ENCODE measurements at regions not wholly inside any gene's neighbourhood (a gene's known extent, or its start where the extent isn't known, plus 50 kb on each side); places are given as distances from the start of the nearest gene placed in this dataset.
"Not testable (repeated sequence)": the region's sequence is repeated elsewhere in the genome, so short reads cannot be mapped to it uniquely, and the experiment has no call there.

- DNase-seq (ENCODE audit: low spot score) = no peak
- intact Hi-C loops (cut with DNase I) = no loop called here
These were observed 123.6 kb downstream of the PCDH18 start for GRCh38 chr4:137408527-137409177.

- DNase-seq (ENCODE audit: low spot score); intact Hi-C loops (cut with DNase I): not testable (repeated sequence)
These were observed 126.5 kb downstream of the PCDH18 start for GRCh38 chr4:137405833-137406232.

- intact Hi-C loops (cut with DNase I) = no loop called here
- no peak for DNase-seq (ENCODE audit: low spot score)
These were observed 138.3 kb downstream of the PCDH18 start for GRCh38 chr4:137394018-137394417.

GRCh38 chr4:137393044-137393443, 139.2 kb downstream of the PCDH18 start:
- no peak for DNase-seq (ENCODE audit: low spot score)
- intact Hi-C loops (cut with DNase I) = no loop called here

- no peak for DNase-seq (ENCODE audit: low spot score)
- intact Hi-C loops (cut with DNase I) = no loop called here
These were observed 141.6 kb downstream of the PCDH18 start for GRCh38 chr4:137390707-137391106.

- no peak for DNase-seq (ENCODE audit: low spot score)
- intact Hi-C loops (cut with DNase I) = no loop called here
These were observed 142.3 kb downstream of the PCDH18 start for GRCh38 chr4:137389911-137390520.

- DNase-seq (ENCODE audit: low spot score) = no peak
- intact Hi-C loops (cut with DNase I) = no loop called here
These were observed 144.4 kb downstream of the PCDH18 start for GRCh38 chr4:137387924-137388323.

GRCh38 chr4:137384476-137384875, 147.8 kb downstream of the PCDH18 start:
- intact Hi-C loops (cut with DNase I) = no loop called here

GRCh38 chr4:137378821-137379220, 153.5 kb downstream of the PCDH18 start:
- DNase-seq (ENCODE audit: low spot score) = no peak
- intact Hi-C loops (cut with DNase I) = no loop called here

More at GRCh38 chr4:137384476-137384875, 147.8 kb downstream of the PCDH18 start:
- DNase-seq (ENCODE audit: low spot score) = no peak

- DNase-seq (ENCODE audit: low spot score) = no peak
- intact Hi-C loops (cut with DNase I) = no loop called here
These were observed 153.9 kb downstream of the PCDH18 start for GRCh38 chr4:137378393-137378792.

- intact Hi-C loops (cut with DNase I) = no loop called here
- no peak for DNase-seq (ENCODE audit: low spot score)
These were observed 156.0 kb downstream of the PCDH18 start for GRCh38 chr4:137376312-137376711.

GRCh38 chr4:137375111-137375850, 157.0 kb downstream of the PCDH18 start:
- no peak for DNase-seq (ENCODE audit: low spot score)
- intact Hi-C loops (cut with DNase I) = no loop called here

- no peak for DNase-seq (ENCODE audit: low spot score)
- intact Hi-C loops (cut with DNase I) = no loop called here
These were observed 161.6 kb downstream of the PCDH18 start for GRCh38 chr4:137370679-137371078.

GRCh38 chr4:137370206-137370633, 162.1 kb downstream of the PCDH18 start:
- intact Hi-C loops (cut with DNase I) = no loop called here
- no peak for DNase-seq (ENCODE audit: low spot score)

GRCh38 chr4:137367620-137368019, 164.7 kb downstream of the PCDH18 start:
- intact Hi-C loops (cut with DNase I) = loop anchor here in 1 of 2 donors (5.0 kb wide), 1 partner anchor 85 kb away; no protein-coding TSS in a partner anchor
- no peak for DNase-seq (ENCODE audit: low spot score)

- no peak for DNase-seq (ENCODE audit: low spot score)
- intact Hi-C loops (cut with DNase I) = no loop called here
These were observed 168.8 kb downstream of the PCDH18 start for GRCh38 chr4:137363496-137363895.

GRCh38 chr4:137361756-137362470, 170.4 kb downstream of the PCDH18 start:
- DNase-seq (ENCODE audit: low spot score) = no peak
- intact Hi-C loops (cut with DNase I) = no loop called here

- intact Hi-C loops (cut with DNase I) = no loop called here
These were observed 171.5 kb downstream of the PCDH18 start for GRCh38 chr4:137360761-137361160.

GRCh38 chr4:137359691-137360315, 172.5 kb downstream of the PCDH18 start:
- intact Hi-C loops (cut with DNase I) = no loop called here
- no peak for DNase-seq (ENCODE audit: low spot score)

More at GRCh38 chr4:137360761-137361160, 171.5 kb downstream of the PCDH18 start:
- no peak for DNase-seq (ENCODE audit: low spot score)
